ENCODE measurements at regions not wholly inside any gene's neighbourhood (a gene's known extent, or its start where the extent isn't known, plus 50 kb on each side); places are given as distances from the start of the nearest gene placed in this dataset.

DNA sequence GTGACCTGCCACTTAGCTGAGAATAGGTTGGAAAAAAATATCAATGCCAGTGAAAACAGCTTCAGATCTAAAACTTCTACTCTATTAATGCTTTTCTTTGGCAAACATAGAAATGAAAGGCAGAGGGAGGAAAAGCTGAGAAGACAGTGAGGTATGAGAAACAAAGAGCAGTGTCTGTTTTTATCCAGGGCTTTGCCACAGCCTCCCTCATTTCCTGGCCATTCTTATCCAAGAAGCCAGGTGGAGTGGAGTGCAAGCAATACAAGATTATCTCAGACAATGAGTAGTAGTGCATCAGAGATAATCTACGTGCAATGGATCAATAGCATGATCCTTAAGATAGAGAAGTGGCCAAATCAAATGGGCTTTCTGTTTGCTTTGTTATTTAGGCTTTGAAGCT, 808.7 kb upstream of the PIK3C3 start:
- Mint-ChIP-seq H3K4me3 (no peak overlapping the region), H3K27ac (no peak overlapping the region), H3K27me3 (no peaks in the 10 kb centered on the region), H3K4me1 (no peaks in the 10 kb centered on the region), H3K36me3 (ENCODE audit: low read depth) (no peaks in the 10 kb centered on the region), H3K9me3 (ENCODE audit: low read depth) (peaks cover 11% of the 10 kb centered on the region)
- ChIA-PET POLR2A (no interaction called here), CTCF (interaction anchor here (0.7 kb wide), 1 partner anchor 16 kb away, joined by 3 read pairs; no protein-coding TSS in a partner anchor)
- no peak for DNase-seq
- intact Hi-C loops (cut with DNase I, micrococcal nuclease): no loop called here
- no peak for ATAC-seq

DNA sequence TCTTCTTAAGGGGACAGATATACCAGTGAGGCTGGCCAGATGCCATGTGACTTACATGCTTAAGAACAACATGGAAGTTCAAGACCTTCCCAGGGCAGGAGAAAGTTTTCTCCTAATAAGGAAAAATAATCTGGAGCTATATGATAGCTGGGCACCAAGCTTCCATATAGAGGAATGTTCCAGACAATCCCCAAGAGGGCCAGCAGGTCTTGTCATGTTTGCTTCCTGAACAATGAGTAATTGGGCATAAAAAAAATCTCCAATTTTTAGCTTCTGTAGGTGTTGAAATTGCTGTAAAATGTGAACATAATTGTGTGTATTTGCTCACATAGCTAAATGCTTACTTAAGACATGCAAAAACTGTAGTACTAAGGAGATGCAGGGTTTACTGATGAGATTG, 809.5 kb upstream of the PIK3C3 start:
- Mint-ChIP-seq H3K4me3 (no peak overlapping the region), H3K9me3 (ENCODE audit: low read depth) (peaks cover 8% of the 10 kb centered on the region), H3K36me3 (ENCODE audit: low read depth) (no peaks in the 10 kb centered on the region), H3K27ac (no peak overlapping the region), H3K27me3 (no peaks in the 10 kb centered on the region), H3K4me1 (no peaks in the 10 kb centered on the region)
- ChIA-PET POLR2A (no interaction called here), CTCF (no interaction called here)
- ATAC-seq: no peak
- intact Hi-C loops (cut with DNase I, micrococcal nuclease): no loop called here
- DNase-seq: no peak

DNA sequence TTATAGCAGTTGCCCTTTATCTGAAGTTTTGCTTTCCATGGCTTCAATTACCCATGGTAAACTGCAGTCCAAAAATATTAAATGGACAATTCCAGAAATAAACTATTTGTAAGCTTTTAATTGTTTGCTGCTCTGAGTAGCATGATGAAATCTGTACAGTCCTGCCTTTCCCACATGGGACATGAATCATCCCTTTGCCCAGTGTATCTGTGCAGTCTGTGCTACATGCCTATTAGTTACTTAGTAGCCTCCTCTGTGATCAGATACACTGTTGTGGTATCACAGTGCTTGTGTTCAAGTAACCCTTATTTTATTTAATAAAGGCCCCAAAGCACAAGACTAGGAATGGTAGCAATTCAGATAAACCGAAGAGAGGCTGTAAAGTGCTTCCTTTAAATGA, 810.6 kb upstream of the PIK3C3 start:
- no peaks in the 10 kb centered on the region for H3K36me3 Mint-ChIP-seq (ENCODE audit: low read depth)
- H3K4me3 Mint-ChIP-seq: no peak overlapping the region
- CTCF ChIA-PET: no interaction called here
- intact Hi-C loops (cut with DNase I, micrococcal nuclease): no loop called here
- no peak overlapping the region for H3K27ac Mint-ChIP-seq
- ATAC-seq (no peak), DNase-seq (no peak)
- POLR2A ChIA-PET: no interaction called here
- H3K9me3 Mint-ChIP-seq (ENCODE audit: low read depth): peaks cover 8% of the 10 kb centered on the region
- no peaks in the 10 kb centered on the region for H3K4me1 Mint-ChIP-seq
- H3K27me3 Mint-ChIP-seq: no peaks in the 10 kb centered on the region

DNA sequence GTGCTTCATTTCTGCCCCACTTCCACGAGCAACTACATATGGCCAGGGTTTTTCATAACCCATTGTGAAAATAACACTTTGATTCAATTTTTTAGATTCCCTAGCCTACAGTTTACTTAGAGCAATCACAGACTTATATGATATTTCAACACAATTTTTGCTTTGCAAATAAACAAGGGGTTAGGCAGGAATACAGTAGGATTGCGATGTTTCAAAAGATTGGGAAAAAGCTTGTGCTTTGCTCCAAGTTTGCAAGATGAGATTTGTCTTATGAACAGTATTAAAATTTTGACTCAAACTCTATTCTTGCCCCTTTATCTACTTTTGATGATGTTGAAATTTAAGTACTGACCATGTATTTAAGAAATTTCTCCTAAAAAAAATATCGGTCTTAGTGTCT, 814.5 kb upstream of the PIK3C3 start:
- H3K9me3 Mint-ChIP-seq (ENCODE audit: low read depth): peaks cover 6% of the 10 kb centered on the region
- ATAC-seq (no peak), DNase-seq (no peak)
- intact Hi-C loops (cut with DNase I, micrococcal nuclease): no loop called here
- no peaks in the 10 kb centered on the region for H3K27me3 Mint-ChIP-seq
- POLR2A ChIA-PET: no interaction called here
- CTCF ChIA-PET: no interaction called here
- no peak overlapping the region for H3K4me3 Mint-ChIP-seq
- no peaks in the 10 kb centered on the region for H3K4me1 Mint-ChIP-seq
- no peaks in the 10 kb centered on the region for H3K36me3 Mint-ChIP-seq (ENCODE audit: low read depth)
- H3K27ac Mint-ChIP-seq: no peak overlapping the region

DNA sequence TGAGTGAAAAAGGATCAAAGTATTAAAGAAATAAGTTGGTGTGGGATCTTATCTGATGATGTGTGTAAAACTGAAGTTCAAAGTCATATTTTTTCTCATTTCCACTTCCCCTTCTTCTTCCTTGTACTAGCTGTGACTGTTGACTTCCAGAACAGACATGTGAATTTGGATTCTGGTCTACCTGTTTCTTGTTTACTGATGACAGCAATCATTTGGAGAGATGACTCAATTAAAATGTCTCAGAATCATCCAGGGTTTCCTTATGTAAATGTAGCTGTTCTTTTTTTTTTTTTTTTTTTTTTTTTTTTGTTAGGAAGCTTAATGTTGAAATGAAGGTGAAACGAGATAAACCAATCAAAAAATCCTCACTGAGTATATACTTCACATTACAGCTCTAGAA, 819.9 kb upstream of the PIK3C3 start:
- CTCF ChIA-PET: no interaction called here
- H3K27me3 Mint-ChIP-seq: no peaks in the 10 kb centered on the region
- intact Hi-C loops (cut with DNase I, micrococcal nuclease): no loop called here
- POLR2A ChIA-PET: no interaction called here
- H3K27ac Mint-ChIP-seq: no peak overlapping the region
- no peaks in the 10 kb centered on the region for H3K4me1 Mint-ChIP-seq
- H3K4me3 Mint-ChIP-seq: no peak overlapping the region
- no peaks in the 10 kb centered on the region for H3K36me3 Mint-ChIP-seq (ENCODE audit: low read depth)
- DNase-seq: no peak
- no peak for ATAC-seq
- peaks cover 12% of the 10 kb centered on the region for H3K9me3 Mint-ChIP-seq (ENCODE audit: low read depth)

DNA sequence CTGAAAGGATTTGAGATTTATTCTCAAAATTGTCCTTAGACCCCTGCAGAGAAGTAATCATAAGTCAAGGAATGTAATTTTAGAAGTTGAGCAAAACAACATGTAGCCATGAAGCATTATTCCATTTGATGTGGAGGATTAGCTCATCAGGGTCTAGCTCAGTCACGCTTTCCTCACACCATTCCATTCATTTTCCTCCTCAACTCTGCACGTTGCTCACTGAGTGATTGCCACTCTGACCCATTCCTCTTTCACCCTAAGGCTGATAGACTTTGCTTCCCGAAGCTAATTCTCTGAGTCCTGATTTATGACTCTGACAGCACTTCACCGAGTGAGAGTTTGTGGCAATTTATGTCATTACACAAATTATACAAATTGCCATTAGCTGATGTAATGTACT, 820.6 kb upstream of the PIK3C3 start:
- H3K27me3 Mint-ChIP-seq: no peaks in the 10 kb centered on the region
- H3K9me3 Mint-ChIP-seq (ENCODE audit: low read depth): peaks cover 12% of the 10 kb centered on the region
- H3K27ac Mint-ChIP-seq: no peak overlapping the region
- no peak overlapping the region for H3K4me3 Mint-ChIP-seq
- intact Hi-C loops (cut with DNase I, micrococcal nuclease): no loop called here
- ChIA-PET CTCF (no interaction called here), POLR2A (no interaction called here)
- H3K4me1 Mint-ChIP-seq: no peaks in the 10 kb centered on the region
- ATAC-seq (no peak), DNase-seq (no peak)
- H3K36me3 Mint-ChIP-seq (ENCODE audit: low read depth): no peaks in the 10 kb centered on the region

DNA sequence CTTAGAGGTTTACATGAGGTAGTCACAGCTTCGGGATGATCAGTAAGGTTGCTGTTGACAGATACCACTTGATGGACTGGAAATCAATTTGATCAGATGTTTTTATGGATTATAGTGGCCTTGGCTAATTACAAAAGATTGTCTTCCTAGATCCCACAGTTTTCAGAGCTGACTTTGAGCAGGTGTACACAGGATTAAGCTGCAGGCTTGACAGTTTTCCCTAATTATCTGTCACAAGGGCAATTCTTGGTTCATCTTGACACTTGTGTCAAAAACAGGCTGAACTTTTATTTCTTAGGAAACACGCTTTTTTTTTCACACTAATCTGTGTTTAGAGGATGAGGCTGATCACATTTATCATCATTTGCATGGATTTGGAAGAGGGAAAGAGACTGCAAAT, 824.0 kb upstream of the PIK3C3 start:
- H3K4me3 Mint-ChIP-seq: no peak overlapping the region
- ChIA-PET POLR2A (no interaction called here), CTCF (no interaction called here)
- no peak overlapping the region for H3K27ac Mint-ChIP-seq
- intact Hi-C loops (cut with DNase I, micrococcal nuclease): no loop called here
- ATAC-seq (no peak), DNase-seq (no peak)
- no peaks in the 10 kb centered on the region for H3K36me3 Mint-ChIP-seq (ENCODE audit: low read depth)
- peaks cover 12% of the 10 kb centered on the region for H3K9me3 Mint-ChIP-seq (ENCODE audit: low read depth)
- no peaks in the 10 kb centered on the region for H3K27me3 Mint-ChIP-seq
- H3K4me1 Mint-ChIP-seq: no peaks in the 10 kb centered on the region

DNA sequence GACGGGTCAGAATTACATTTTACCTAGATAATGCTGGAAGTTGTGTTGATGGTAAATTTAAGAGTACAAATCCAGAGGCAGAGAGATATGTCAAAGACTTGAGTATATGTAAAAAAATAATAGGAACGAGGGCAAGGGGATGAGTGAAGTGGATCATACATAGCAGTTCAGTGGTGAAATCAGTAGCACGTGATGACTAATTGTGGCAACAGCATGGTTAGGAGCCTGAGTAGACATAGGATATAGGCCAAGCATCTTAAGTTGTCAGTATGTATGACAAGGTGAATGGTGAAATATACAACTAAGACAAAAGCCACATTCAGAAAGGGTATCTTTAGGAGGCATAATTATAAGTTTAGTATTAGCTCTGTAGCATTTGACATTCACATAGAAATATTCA, 826.5 kb upstream of the PIK3C3 start:
- Mint-ChIP-seq H3K9me3 (ENCODE audit: low read depth) (peaks cover 6% of the 10 kb centered on the region), H3K36me3 (ENCODE audit: low read depth) (no peaks in the 10 kb centered on the region), H3K4me1 (no peaks in the 10 kb centered on the region), H3K27ac (no peak overlapping the region), H3K4me3 (no peak overlapping the region), H3K27me3 (no peaks in the 10 kb centered on the region)
- CTCF ChIA-PET: no interaction called here
- ATAC-seq (no peak), DNase-seq (no peak)
- intact Hi-C loops (cut with DNase I, micrococcal nuclease): no loop called here
- POLR2A ChIA-PET: no interaction called here

DNA sequence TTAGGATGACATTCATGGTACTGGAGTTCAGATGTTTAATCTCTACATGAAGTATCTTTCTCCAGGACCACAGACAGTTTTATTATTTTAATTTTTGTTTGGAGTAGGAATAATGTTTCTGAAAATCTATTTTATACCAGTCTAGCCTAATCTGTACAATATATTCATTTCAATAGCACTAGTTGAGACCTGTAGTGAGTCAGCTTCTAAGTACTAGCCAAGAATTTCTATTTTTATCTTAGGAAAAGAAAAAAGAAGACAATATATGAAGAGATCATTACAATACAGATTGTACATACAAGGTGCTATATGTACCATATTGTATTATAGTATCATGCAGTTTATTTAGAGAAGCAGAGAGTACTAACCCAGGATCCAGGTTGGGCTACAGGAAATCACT, 826.9 kb upstream of the PIK3C3 start:
- Mint-ChIP-seq H3K27ac (no peak overlapping the region), H3K27me3 (no peaks in the 10 kb centered on the region), H3K4me1 (no peaks in the 10 kb centered on the region), H3K9me3 (ENCODE audit: low read depth) (peaks cover 6% of the 10 kb centered on the region), H3K36me3 (ENCODE audit: low read depth) (no peaks in the 10 kb centered on the region), H3K4me3 (no peak overlapping the region)
- ATAC-seq: no peak
- intact Hi-C loops (cut with DNase I, micrococcal nuclease): no loop called here
- POLR2A ChIA-PET: no interaction called here
- CTCF ChIA-PET: no interaction called here
- no peak for DNase-seq

DNA sequence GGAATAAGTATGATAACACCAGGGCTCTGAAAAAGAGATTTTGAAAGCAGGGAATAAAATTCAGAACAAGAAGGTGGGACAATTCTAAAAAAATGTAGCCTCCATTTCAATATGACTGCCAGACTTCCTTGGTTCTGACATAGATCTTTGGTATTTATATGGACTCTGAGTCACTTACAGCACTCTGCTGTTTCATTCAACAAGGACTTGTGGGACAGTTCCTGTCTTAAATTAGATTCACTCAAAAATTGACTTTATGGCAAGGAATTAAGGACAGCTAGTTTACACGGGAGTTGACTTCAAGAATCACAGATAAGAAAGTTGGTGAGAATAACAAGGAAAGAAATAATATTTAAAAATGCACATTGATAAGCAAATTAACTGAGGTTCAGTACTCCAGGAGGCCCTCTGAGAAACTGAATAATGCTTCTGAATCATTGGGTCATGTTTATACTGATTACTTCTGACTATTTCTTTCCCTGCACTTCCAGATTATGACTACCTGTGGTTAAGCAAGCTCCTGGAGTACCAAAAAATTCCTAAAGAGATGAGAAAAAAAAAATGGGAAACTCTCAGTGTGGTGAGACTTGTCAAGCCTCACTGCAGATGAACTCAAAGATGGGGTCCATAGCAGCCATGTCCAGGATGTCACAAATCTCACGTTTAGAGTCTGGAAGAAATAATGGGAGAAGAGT, 828.3 kb upstream of the PIK3C3 start:
- no peak overlapping the region for H3K4me3 Mint-ChIP-seq
- no peaks in the 10 kb centered on the region for H3K27me3 Mint-ChIP-seq
- H3K4me1 Mint-ChIP-seq: no peaks in the 10 kb centered on the region
- intact Hi-C loops (cut with DNase I, micrococcal nuclease): no loop called here
- DNase-seq: no peak
- ChIA-PET CTCF (no interaction called here), POLR2A (no interaction called here)
- no peak for ATAC-seq
- no peak overlapping the region for H3K27ac Mint-ChIP-seq
- peaks cover 6% of the 10 kb centered on the region for H3K9me3 Mint-ChIP-seq (ENCODE audit: low read depth)
- H3K36me3 Mint-ChIP-seq (ENCODE audit: low read depth): no peaks in the 10 kb centered on the region

DNA sequence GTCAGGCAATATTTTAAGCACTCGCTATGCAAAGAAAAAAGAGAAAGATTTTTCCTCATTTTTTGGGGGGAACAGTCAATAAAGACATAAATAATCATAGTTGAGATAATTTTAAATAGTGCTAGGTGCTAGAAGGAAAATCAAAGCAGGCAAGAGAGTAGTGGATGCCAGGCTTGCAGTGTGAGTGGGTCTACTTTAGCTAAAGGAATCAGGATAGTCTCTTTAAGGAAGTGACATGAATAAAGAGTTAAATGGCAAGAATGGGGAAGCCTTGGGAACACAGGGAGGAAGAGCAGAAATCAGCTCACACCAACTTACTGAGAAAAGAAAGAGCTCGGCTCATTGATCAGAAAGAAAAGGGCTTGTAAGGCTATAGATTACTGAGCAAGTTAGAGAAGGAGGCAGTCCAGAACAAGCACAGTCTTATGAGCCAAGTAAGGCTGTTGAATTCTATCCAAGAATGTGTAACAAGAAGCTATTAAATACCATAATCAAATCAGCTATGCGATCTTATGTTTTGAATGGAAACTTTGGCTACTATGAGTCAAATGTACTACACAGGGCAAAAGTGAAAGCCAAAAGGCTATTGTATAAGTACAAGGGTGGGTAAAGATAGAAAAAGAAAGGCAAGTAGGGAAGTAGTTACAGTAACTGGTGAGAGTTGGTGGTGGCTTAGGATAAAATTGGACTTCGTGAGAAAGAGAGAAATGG, 833.8 kb upstream of the PIK3C3 start:
- no peak overlapping the region for H3K27ac Mint-ChIP-seq
- H3K4me3 Mint-ChIP-seq: no peak overlapping the region
- ChIA-PET CTCF (no interaction called here), POLR2A (no interaction called here)
- no peak for DNase-seq
- H3K27me3 Mint-ChIP-seq: no peaks in the 10 kb centered on the region
- H3K4me1 Mint-ChIP-seq: no peaks in the 10 kb centered on the region
- ATAC-seq: no peak
- intact Hi-C loops (cut with DNase I, micrococcal nuclease): no loop called here
- H3K36me3 Mint-ChIP-seq (ENCODE audit: low read depth): no peaks in the 10 kb centered on the region
- H3K9me3 Mint-ChIP-seq (ENCODE audit: low read depth): peaks cover 7% of the 10 kb centered on the region

DNA sequence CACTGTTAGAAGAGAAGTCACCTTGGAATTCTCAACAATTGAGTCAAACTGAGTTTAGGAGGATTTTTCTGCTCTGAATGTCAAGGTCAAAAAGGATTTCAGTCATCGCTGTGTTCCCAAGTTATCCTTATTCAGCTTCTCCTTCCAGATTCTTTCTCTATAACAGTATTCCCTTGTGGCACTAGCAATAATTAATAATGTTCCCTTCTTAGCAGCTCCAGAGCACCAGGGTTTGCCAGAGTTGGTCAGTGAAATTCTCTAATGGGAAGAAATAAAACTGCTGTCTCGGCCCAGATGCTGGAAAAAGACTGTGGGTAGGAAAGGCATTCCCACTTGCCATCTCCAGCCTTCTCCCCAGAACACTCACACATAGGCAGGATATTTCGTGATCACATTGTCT, 836.0 kb upstream of the PIK3C3 start:
- peaks cover 12% of the 10 kb centered on the region for H3K9me3 Mint-ChIP-seq (ENCODE audit: low read depth)
- intact Hi-C loops (cut with DNase I, micrococcal nuclease): no loop called here
- no peaks in the 10 kb centered on the region for H3K36me3 Mint-ChIP-seq (ENCODE audit: low read depth)
- no peak overlapping the region for H3K4me3 Mint-ChIP-seq
- H3K4me1 Mint-ChIP-seq: no peaks in the 10 kb centered on the region
- ATAC-seq (no peak), DNase-seq (no peak)
- ChIA-PET CTCF (no interaction called here), POLR2A (no interaction called here)
- H3K27ac Mint-ChIP-seq: no peak overlapping the region
- no peaks in the 10 kb centered on the region for H3K27me3 Mint-ChIP-seq

Measured in activated CD4-positive, alpha-beta T cell treated with anti-CD3 and anti-CD28 coated beads for 36 hours (primary cell).